LNCAP (cell line): ENCODE measurements at regions not wholly inside any gene's neighbourhood (a gene's known extent, or its start where the extent isn't known, plus 50 kb on each side); places are given as distances from the start of the nearest gene placed in this dataset.

Experiments used
- TF ChIP-seq, protein P1 (sequence below): fragments of 450-650 bp; IDR thresholded peaks from 2 replicates; pipeline ENCODE4 v1.5.1; 2017; ENCODE audit warnings: mild to moderate bottlenecking

- TF ChIP-seq, protein P1, sequence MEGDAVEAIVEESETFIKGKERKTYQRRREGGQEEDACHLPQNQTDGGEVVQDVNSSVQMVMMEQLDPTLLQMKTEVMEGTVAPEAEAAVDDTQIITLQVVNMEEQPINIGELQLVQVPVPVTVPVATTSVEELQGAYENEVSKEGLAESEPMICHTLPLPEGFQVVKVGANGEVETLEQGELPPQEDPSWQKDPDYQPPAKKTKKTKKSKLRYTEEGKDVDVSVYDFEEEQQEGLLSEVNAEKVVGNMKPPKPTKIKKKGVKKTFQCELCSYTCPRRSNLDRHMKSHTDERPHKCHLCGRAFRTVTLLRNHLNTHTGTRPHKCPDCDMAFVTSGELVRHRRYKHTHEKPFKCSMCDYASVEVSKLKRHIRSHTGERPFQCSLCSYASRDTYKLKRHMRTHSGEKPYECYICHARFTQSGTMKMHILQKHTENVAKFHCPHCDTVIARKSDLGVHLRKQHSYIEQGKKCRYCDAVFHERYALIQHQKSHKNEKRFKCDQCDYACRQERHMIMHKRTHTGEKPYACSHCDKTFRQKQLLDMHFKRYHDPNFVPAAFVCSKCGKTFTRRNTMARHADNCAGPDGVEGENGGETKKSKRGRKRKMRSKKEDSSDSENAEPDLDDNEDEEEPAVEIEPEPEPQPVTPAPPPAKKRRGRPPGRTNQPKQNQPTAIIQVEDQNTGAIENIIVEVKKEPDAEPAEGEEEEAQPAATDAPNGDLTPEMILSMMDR = peak; percentile 41; the same call in 1 of the 2 replicates
Observed at GRCh38 chr16:52976539-52977167, 76.0 kb downstream of the CHD9NB start.

- TF ChIP-seq, protein P1 = no peak
Observed at GRCh38 chr16:52967744-52968143, 85.0 kb downstream of the CHD9NB start.

GRCh38 chr16:52964290-52964689 is 88.4 kb downstream of the CHD9NB start:
- TF ChIP-seq, protein P1 = no peak

- TF ChIP-seq, protein P1 = no peak
Observed at GRCh38 chr16:52963855-52964242, 88.8 kb downstream of the CHD9NB start.

GRCh38 chr16:52963212-52963854 is 89.4 kb downstream of the CHD9NB start:
- TF ChIP-seq, protein P1 = no peak

- TF ChIP-seq, protein P1 = no peak
Observed at GRCh38 chr16:52958951-52959350, 93.7 kb downstream of the CHD9NB start.

GRCh38 chr16:52957199-52957598 is 95.5 kb downstream of the CHD9NB start:
- TF ChIP-seq, protein P1 = no peak
